ENCODE measurements at regions not wholly inside any gene's neighbourhood (a gene's known extent, or its start where the extent isn't known, plus 50 kb on each side); places are given as distances from the start of the nearest gene placed in this dataset.

- no peak for TF ChIP-seq BRCA1 (IDR thresholded peaks at IDR 0.05; ENCODE audit: low read depth, low read length)
Observed at GRCh38 chr12:105850103-105850968, 288.4 kb downstream of the NUAK1 start (continued).

GRCh38 chr12:105852496-105852895, 286.3 kb downstream of the NUAK1 start:
- ChIA-PET POLR2A (no interaction called here), CTCF (no interaction called here)

More at GRCh38 chr12:105852496-105852895, 286.3 kb downstream of the NUAK1 start:
- RAD21 ChIA-PET (ENCODE audit: unreplicated experiment), result interaction anchor here (0.6 kb wide), 1 partner anchor 134 kb away, joined by 3 read pairs; no protein-coding TSS in a partner anchor
- WGBS (ENCODE audit: insufficient coverage, insufficient replicate concordance, low lambda C conversion rate, missing lambda C conversion rate), result 72% methylated on average over 7 of the region's 7 CpGs
- BruUV-seq (replicated peaks), result no TSS peak
- FAIRE-seq (no peak), ATAC-seq (no peak), DNase-seq (ENCODE audit: low read depth, low spot score) (no peak)
- SMC1A ChIA-PET (ENCODE audit: uncharacterized antibody, unreplicated experiment), result no interaction called here
- no peak overlapping the region for H2AFZ ChIP-seq (ENCODE audit: control insufficient read depth, low read depth, low read length)
- H3K4me3 ChIP-seq, result no peak overlapping the region
- no peak overlapping the region for H3K4me2 ChIP-seq (ENCODE audit: control insufficient read depth, insufficient read depth)
- H3K9me3 ChIP-seq (replicated peaks; ENCODE audit: control insufficient read depth, insufficient read depth, low read length), result no peaks in the 10 kb centered on the region
- in situ Hi-C loops (cut with MboI) (no loop called here), intact Hi-C loops (cut with micrococcal nuclease; ENCODE audit: unreplicated experiment) (no loop called here)
- no peaks in the 10 kb centered on the region for H3K27me3 ChIP-seq (replicated peaks in 1 of 2; ENCODE audit: control insufficient read depth in 2 of 2, insufficient read depth in 2 of 2, low read length in 1 of 2)
- no peaks in the 10 kb centered on the region for H4K20me1 ChIP-seq (ENCODE audit: control insufficient read depth, insufficient read depth)
- no peaks in the 10 kb centered on the region for H3K4me1 ChIP-seq (ENCODE audit: control insufficient read depth, insufficient read depth, low read length)
- no peaks in the 10 kb centered on the region for H3K79me2 ChIP-seq (ENCODE audit: control insufficient read depth, insufficient read depth, low read length)
- no peak overlapping the region for H3K27ac ChIP-seq (ENCODE audit: control insufficient read depth, insufficient read depth)
- no peak overlapping the region for H3K9ac ChIP-seq (ENCODE audit: control insufficient read depth, insufficient read depth, low read length)
- no peaks in the 10 kb centered on the region for H3K36me3 ChIP-seq (ENCODE audit: control insufficient read depth in 2 of 2, insufficient read depth in 2 of 2, low read length in 1 of 2)
- no peak for TF ChIP-seq USF1 (IDR thresholded peaks at IDR 0.05; ENCODE audit: borderline replicate concordance, extremely low read length, insufficient read depth, low read depth, low read length)
- TF ChIP-seq SPI1 (IDR thresholded peaks at IDR 0.05; ENCODE audit: borderline replicate concordance, insufficient read depth, low read depth, low read length), result no peak
- TF ChIP-seq RFX5 (IDR thresholded peaks at IDR 0.05; ENCODE audit: low read depth, low read length), result no peak
- no peak for TF ChIP-seq RELB (IDR thresholded peaks at IDR 0.05; ENCODE audit: low read depth)
